Vagina (tissue), 2 donors: ENCODE measurements at regions not wholly inside any gene's neighbourhood (a gene's known extent, or its start where the extent isn't known, plus 50 kb on each side); places are given as distances from the start of the nearest gene placed in this dataset.

ENCODE experiments used
- DNase-seq, 2 donors: peaks; one replicate each; pipeline ENCODE4 v3.0.0-alpha.2; 2017; ENCODE audit errors: extremely low spot score in 2 of 2
- H3K27ac ChIP-seq: fragments of 200-600 bp; sonication (generic); one replicate; pipeline ENCODE4 v1.5.1; 2019
- H3K27me3 ChIP-seq: fragments of 200-600 bp; sonication (generic); one replicate; pipeline ENCODE4 v1.5.1; 2019
- H3K36me3 ChIP-seq, 2 donors: fragments of 200-600 bp; sonication (generic); one replicate each; pipeline ENCODE4 v1.5.1; 2017 to 2019
- H3K4me1 ChIP-seq: fragments of 200-600 bp; sonication (generic); one replicate; pipeline ENCODE4 v1.5.1; 2019
- H3K4me3 ChIP-seq, 2 donors: fragments of 200-600 bp; sonication (generic); 1 replicate in 1 of 2; 2 replicates in 1 of 2; pipeline ENCODE4 v1.5.1; 2016 to 2019
- H3K9me3 ChIP-seq: fragments of 200-600 bp; sonication (generic); one replicate; pipeline ENCODE4 v1.5.1; 2019
- CTCF ChIP-seq, 3 experiments: fragments of 450-650 bp in 2 of 3; fragments of 200-600 bp in 1 of 3; sonication (generic) in 1 of 3; IDR thresholded peaks; one replicate each; pipeline ENCODE4 v1.5.1; 2017 to 2019; ENCODE audit warnings: antibody characterized with exemption in 3 of 3, mild to moderate bottlenecking in 2 of 3, moderate library complexity in 2 of 3
- POLR2A ChIP-seq, 2 donors: fragments of 450-650 bp; IDR thresholded peaks; one replicate each; pipeline ENCODE4 v1.6.1; 2017; ENCODE audit warnings: antibody characterized with exemption in 2 of 2, mild to moderate bottlenecking in 2 of 2, moderate library complexity in 2 of 2
- POLR2AphosphoS5 ChIP-seq, 2 donors: sonication (generic); formaldehyde crosslinking; IDR thresholded peaks; one replicate each; pipeline ENCODE4 v1.9.0; 2017; ENCODE audit warnings: antibody characterized with exemption in 2 of 2, mild to moderate bottlenecking in 2 of 2, low read depth in 1 of 2; ENCODE audit not compliant: insufficient read depth in 1 of 2
- intact Hi-C: fragments of 100-400 bp; cut with DNase I; formaldehyde crosslinking; loops from one replicate; pipeline ENCODE4 v1.15.1; 2023

GRCh38 chr4:124565371-124565770, 147.2 kb downstream of the ANKRD50 start:
- intact Hi-C loops: no loop called here
- no peak for TF ChIP-seq CTCF (IDR thresholded peaks at IDR 0.05)
- no peak for TF ChIP-seq POLR2A (IDR thresholded peaks at IDR 0.05)
- no peak for TF ChIP-seq POLR2AphosphoS5 (IDR thresholded peaks at IDR 0.05; ENCODE audit: insufficient read depth in 1 of 2, low read depth in 1 of 2)
- H3K4me3 ChIP-seq: no peak overlapping the region

GRCh38 chr4:124566030-124566429, 146.5 kb downstream of the ANKRD50 start:
- no peak for DNase-seq
- H3K9me3 ChIP-seq: no peaks in the 10 kb centered on the region
- no peaks in the 10 kb centered on the region for H3K36me3 ChIP-seq
- H3K27me3 ChIP-seq: no peaks in the 10 kb centered on the region
- H3K27ac ChIP-seq: no peak overlapping the region
- intact Hi-C loops: no loop called here
- no peaks in the 10 kb centered on the region for H3K4me1 ChIP-seq
- TF ChIP-seq POLR2AphosphoS5 (IDR thresholded peaks at IDR 0.05; ENCODE audit: insufficient read depth in 1 of 2, low read depth in 1 of 2): no peak
- no peak for TF ChIP-seq CTCF (IDR thresholded peaks at IDR 0.05)
- no peak for TF ChIP-seq POLR2A (IDR thresholded peaks at IDR 0.05)
- H3K4me3 ChIP-seq: no peak overlapping the region

More at GRCh38 chr4:124565371-124565770, 147.2 kb downstream of the ANKRD50 start:
- H3K27ac ChIP-seq: no peak overlapping the region
- H3K36me3 ChIP-seq: no peaks in the 10 kb centered on the region
- H3K27me3 ChIP-seq: no peaks in the 10 kb centered on the region
- no peak for DNase-seq
- H3K9me3 ChIP-seq: no peaks in the 10 kb centered on the region
- no peaks in the 10 kb centered on the region for H3K4me1 ChIP-seq

GRCh38 chr4:124573056-124573455, 139.5 kb downstream of the ANKRD50 start:
- Histone ChIP-seq H3K36me3 (no peaks in the 10 kb centered on the region), H3K27me3 (no peaks in the 10 kb centered on the region), H3K27ac (no peak overlapping the region), H3K9me3 (no peaks in the 10 kb centered on the region), H3K4me3 (no peak overlapping the region), H3K4me1 (no peaks in the 10 kb centered on the region)
- TF ChIP-seq POLR2AphosphoS5 (IDR thresholded peaks at IDR 0.05; ENCODE audit: insufficient read depth in 1 of 2, low read depth in 1 of 2) (no peak), CTCF (IDR thresholded peaks at IDR 0.05) (no peak), POLR2A (IDR thresholded peaks at IDR 0.05) (no peak)
- no peak for DNase-seq
- intact Hi-C loops: no loop called here

GRCh38 chr4:124579896-124580295, 132.6 kb downstream of the ANKRD50 start:
- H3K4me1 ChIP-seq: no peaks in the 10 kb centered on the region
- H3K4me3 ChIP-seq: no peak overlapping the region
- H3K9me3 ChIP-seq: no peaks in the 10 kb centered on the region
- DNase-seq: no peak
- intact Hi-C loops: no loop called here
- TF ChIP-seq POLR2AphosphoS5 (IDR thresholded peaks at IDR 0.05; ENCODE audit: insufficient read depth in 1 of 2, low read depth in 1 of 2): no peak
- TF ChIP-seq POLR2A (IDR thresholded peaks at IDR 0.05): no peak
- TF ChIP-seq CTCF (IDR thresholded peaks at IDR 0.05): no peak
- H3K36me3 ChIP-seq: no peaks in the 10 kb centered on the region
- no peaks in the 10 kb centered on the region for H3K27me3 ChIP-seq
- no peak overlapping the region for H3K27ac ChIP-seq

- intact Hi-C loops: no loop called here
- no peak overlapping the region for H3K27ac ChIP-seq
- H3K36me3 ChIP-seq: no peaks in the 10 kb centered on the region
- DNase-seq: no peak
- H3K4me3 ChIP-seq: no peak overlapping the region
- H3K27me3 ChIP-seq: no peaks in the 10 kb centered on the region
- H3K9me3 ChIP-seq: no peaks in the 10 kb centered on the region
- TF ChIP-seq POLR2A (IDR thresholded peaks at IDR 0.05) (no peak), CTCF (IDR thresholded peaks at IDR 0.05) (no peak), POLR2AphosphoS5 (IDR thresholded peaks at IDR 0.05; ENCODE audit: insufficient read depth in 1 of 2, low read depth in 1 of 2) (no peak)
- no peaks in the 10 kb centered on the region for H3K4me1 ChIP-seq
Measured at GRCh38 chr4:124583797-124584196, 128.7 kb downstream of the ANKRD50 start.
